HG03045 (cell line): ENCODE measurements at regions not wholly inside any gene's neighbourhood (a gene's known extent, or its start where the extent isn't known, plus 50 kb on each side); places are given as distances from the start of the nearest gene placed in this dataset.

Source experiments
- ATAC-seq: cut with Tn5 transposase; IDR thresholded peaks from one replicate; pipeline ENCODE4 v1.9.1; 2021; ENCODE audit warnings: mild to moderate bottlenecking, moderate library complexity; ENCODE audit not compliant: unreplicated experiment

GRCh38 chr7:17507717-17508116 lies 209.3 kb downstream of the AHR start:
- ATAC-seq = no peak

DNA sequence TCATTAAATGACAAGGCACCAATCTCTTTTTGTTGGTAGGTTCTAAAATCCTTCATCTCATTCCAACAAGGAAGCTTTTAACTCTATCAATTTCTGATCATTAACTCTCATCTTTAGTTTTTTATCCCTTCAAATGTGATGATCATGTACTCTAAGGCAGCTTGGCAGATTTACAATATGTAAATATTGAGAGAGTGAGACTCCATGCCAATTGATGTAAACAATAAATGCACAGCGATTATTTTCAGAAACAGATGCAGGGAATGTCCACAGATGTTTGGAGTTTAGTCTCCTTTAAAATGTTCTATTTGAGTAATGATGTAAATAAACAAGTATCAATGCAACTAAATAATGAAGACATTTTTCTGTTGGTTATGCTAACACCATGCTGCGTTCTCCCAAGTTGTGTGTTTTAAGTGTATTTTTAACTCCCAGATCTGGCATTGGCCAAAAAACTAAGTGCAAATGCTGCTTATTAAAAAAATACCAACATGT lies 213.8 kb downstream of the AHR start:
- ATAC-seq = no peak

DNA sequence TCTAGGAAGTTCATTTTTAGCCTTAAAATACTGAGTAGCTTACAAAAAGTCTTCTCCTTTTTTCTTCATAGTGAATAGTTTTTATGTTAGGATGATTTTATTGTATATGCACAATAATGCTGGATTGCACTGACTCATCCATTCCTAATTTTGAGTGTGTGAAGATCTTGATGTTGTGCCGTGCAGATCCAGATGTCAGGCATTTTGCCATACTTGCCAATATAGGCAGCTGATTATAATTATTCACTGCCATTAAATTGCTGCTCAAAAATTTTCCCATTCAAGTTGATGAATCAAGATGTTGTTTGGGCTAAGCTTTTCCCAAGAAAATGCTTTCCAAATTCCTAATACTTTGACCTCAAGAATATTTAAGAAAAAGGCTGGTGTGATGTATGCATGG lies 218.3 kb downstream of the AHR start:
- ATAC-seq = no peak

GRCh38 chr7:17520941-17521340 lies 222.5 kb downstream of the AHR start:
- ATAC-seq = no peak

GRCh38 chr7:17521437-17521836 lies 223.0 kb downstream of the AHR start:
- ATAC-seq = no peak

- ATAC-seq = no peak
Measured at GRCh38 chr7:17523813-17524739, 225.6 kb downstream of the AHR start.

GRCh38 chr7:17524746-17525145 lies 226.3 kb downstream of the AHR start:
- no peak for ATAC-seq

GRCh38 chr7:17526621-17527020 lies 228.2 kb downstream of the AHR start:
- no peak for ATAC-seq

GRCh38 chr7:17528636-17529035 lies 230.2 kb downstream of the AHR start:
- ATAC-seq = no peak

DNA sequence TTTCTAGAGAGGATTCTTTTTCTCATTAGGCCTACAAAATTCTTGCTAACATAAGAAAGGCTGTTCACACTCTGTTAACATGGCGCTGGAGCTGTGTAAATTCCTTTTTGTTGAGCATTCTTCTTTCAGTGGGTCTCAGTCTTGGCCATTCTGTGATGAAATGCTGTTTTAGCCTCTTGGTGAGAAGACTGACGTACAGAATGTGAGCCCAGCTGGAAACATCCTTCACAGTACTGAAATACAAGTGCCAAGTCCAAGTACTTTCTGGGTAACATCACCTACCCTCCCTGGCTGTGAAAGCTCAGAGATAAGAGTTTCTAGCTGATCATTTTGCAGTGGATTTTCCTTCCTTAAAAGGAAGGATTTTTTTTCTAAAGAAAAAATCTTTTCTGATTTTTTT lies 231.8 kb downstream of the AHR start:
- no peak for ATAC-seq

- no peak for ATAC-seq
Measured at GRCh38 chr7:17530741-17531421, 232.4 kb downstream of the AHR start.

DNA sequence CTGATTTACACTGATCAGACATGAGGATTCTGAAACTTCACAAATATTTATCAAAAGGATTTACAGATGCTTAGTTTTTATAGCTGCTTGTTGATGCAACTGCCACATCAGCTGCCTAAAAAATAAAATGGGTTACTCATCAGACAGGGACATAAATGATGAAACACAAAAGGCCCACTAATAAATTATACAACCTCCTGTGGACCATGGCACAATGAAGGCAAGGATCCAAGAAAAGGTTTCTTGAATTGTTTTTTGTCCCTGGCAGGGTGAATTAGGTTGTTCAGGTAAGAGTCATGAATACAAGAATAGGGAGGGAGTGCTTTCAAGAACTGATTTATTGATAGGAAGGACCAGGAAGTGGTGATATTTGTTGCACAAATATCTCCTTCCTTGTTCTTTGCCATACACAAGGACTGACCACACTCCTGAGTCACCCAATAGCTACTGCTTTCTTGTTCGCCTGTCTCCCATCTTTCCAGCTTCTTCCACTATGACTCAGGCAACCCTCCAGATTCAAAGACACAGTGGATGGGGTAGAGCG lies 234.5 kb downstream of the AHR start:
- no peak for ATAC-seq

DNA sequence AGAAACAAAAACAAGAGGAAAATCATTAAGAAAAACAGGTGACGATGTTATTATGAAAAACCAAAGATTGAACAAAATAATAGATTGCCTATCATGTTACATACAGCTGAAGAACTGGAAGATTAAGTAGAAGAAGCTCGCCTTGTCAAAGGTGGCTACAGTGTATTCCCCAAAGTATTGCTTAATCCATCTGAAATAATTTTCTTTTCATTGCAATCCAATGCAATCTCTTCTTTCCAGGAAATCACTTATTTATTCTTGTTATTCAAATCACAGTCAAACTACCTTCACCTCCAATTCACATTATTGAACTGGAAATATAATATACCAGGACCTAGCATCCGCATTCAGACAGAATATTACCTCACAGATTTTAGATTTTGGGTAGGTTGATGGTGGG lies 235.9 kb downstream of the AHR start:
- ATAC-seq = no peak

GRCh38 chr7:17535776-17536175 lies 237.3 kb downstream of the AHR start:
- ATAC-seq = no peak

- ATAC-seq = no peak
Measured at GRCh38 chr7:17544401-17544800, 245.9 kb downstream of the AHR start.

DNA sequence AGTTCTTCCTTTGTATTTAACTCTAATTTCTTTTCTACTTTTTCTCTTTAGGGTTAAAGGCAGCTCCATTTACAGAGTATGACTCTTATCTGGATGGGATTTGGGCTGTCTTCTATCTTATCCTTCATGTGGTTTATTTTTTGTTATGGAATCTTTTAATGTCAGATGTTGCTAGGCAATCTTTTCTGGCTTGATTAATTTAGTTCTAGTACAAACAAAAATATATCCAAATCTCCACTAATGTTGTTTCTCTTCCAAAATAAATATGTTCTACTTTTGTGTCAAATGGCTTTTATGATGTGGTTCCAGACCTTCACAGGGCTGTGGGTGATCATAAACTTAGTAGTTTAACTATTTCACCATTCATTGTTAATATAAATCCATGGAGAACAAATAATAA lies 246.9 kb downstream of the AHR start:
- no peak for ATAC-seq

- ATAC-seq = no peak
Measured at GRCh38 chr7:17546189-17546588, 247.7 kb downstream of the AHR start.

- no peak for ATAC-seq
Measured at GRCh38 chr7:17546592-17546991, 248.1 kb downstream of the AHR start.

DNA sequence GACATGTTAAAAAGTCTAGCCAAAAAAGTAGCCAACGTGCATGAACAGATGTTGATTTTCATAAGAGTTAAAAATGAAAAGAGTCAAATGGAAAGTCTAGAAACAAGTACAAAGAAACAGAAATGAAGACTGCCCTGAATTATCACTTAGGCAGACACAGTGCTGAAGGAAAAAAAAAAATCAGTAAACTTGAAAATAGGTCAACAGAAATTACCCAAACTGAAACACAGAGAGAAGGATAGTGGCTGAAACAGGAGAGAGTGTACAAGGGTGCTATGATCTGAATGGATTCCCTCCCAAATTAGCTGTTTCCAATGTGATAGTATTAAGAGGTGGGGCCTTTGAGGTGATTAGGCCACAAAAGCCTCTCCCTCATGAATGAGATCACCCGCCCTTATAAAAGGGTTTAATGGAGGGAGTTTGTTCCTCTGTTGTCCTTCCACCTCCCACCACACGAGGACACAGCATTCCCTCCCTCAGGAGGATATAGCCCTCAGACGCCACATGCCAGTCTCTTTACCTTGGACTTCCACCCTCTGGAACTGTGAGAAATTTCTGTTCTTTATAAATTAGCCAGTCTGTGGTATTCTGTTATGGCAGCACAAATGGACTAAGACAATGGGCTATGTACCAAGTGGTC lies 249.7 kb downstream of the AHR start:
- no peak for ATAC-seq

DNA sequence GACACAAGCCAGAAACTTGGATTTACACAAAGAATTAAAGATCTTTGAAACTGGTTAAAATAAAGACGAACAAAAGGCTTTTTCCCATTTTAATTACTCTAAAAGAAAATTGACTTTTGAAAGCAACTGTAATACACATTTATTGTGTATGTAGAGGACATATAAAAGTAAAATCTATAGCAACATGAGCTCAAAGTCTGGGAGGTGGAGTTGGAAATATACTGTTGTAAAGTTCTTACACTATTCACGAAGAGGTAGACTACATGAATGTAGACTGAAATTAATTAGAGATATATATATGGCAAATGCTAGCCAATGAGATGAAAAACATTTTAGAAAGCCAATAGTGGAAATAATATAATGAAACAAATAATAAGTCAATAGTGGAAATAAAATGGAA lies 251.0 kb downstream of the AHR start:
- ATAC-seq = no peak

- no peak for ATAC-seq
Measured at GRCh38 chr7:17552373-17552772, 253.9 kb downstream of the AHR start.
